GM12878 (cell line): ENCODE measurements at regions not wholly inside any gene's neighbourhood (a gene's known extent, or its start where the extent isn't known, plus 50 kb on each side); places are given as distances from the start of the nearest gene placed in this dataset.

Experiments used
- ATAC-seq: fragments of 200-7000 bp; cut with Tn5 transposase; 3 replicates; pipeline ENCODE4 v1.9.1; 2020; ENCODE audit warnings: mild to moderate bottlenecking, moderate library complexity
- BruUV-seq: library from RNA; stranded (reverse); fragments of 400-500 nt; replicated peaks from 2 replicates; lab custom pipeline; 2021; lab: Mats Ljungman, UMichigan
- CTCF ChIA-PET: fragments of 300-600 bp; sonication (Branson Sonifier 250); formaldehyde crosslinking; extraction: SDS; loops from one replicate; lab custom pipeline; 2021; ENCODE audit warnings: inconsistent platforms; lab: Yijun Ruan, JAX
- POLR2A ChIA-PET: fragments of 350-600 bp; formaldehyde crosslinking; extraction: SDS; loops from one replicate; lab custom pipeline; 2021; ENCODE audit warnings: inconsistent platforms; lab: Charles Lee
- RAD21 ChIA-PET: fragments of 300-600 bp; sonication (Branson Sonifier 250); formaldehyde crosslinking; loops from one replicate; lab custom pipeline; 2023; ENCODE audit warnings: antibody characterized with exemption; ENCODE audit not compliant: unreplicated experiment; lab: Charles Lee
- SMC1A ChIA-PET: fragments of 300-600 bp; sonication (Branson Sonifier 250); formaldehyde crosslinking; loops from one replicate; lab custom pipeline; 2023; ENCODE audit not compliant: unreplicated experiment, uncharacterized antibody; lab: Charles Lee
- DNase-seq: peaks from one replicate; pipeline ENCODE4 v3.0.0-alpha.2; 2011; ENCODE audit warnings: low read depth, low spot score
- FAIRE-seq: peaks from 3 replicates; lab custom pipeline; 2011; peaks lifted over from hg19 to GRCh38; lab: Jason Lieb, UNC
- H2AFZ ChIP-seq: 2 replicates; pipeline ENCODE4 v1.6.0; 2011; ENCODE audit warnings: low read depth, low read length, control low read depth; ENCODE audit not compliant: control insufficient read depth
- H3K27ac ChIP-seq: 2 replicates; pipeline ENCODE4 v1.5.1; 2011; ENCODE audit warnings: control low read depth; ENCODE audit not compliant: control insufficient read depth, insufficient read depth
- H3K27me3 ChIP-seq, 2 experiments: replicated peaks in 1 of 2; 2 replicates each; pipeline versions ENCODE4 v1.6.0 to v1.6.1; 2011; ENCODE audit warnings: low read length in 1 of 2; ENCODE audit not compliant: control insufficient read depth in 2 of 2, insufficient read depth in 2 of 2
- H3K36me3 ChIP-seq, 2 experiments: 2 replicates each; pipeline ENCODE4 v1.5.1; 2011; ENCODE audit warnings: low read length in 1 of 2; ENCODE audit not compliant: control insufficient read depth in 2 of 2, insufficient read depth in 2 of 2
- H3K4me1 ChIP-seq: 2 replicates; pipeline ENCODE4 v1.6.1; 2011; ENCODE audit warnings: mild to moderate bottlenecking, low read length, moderate library complexity, mixed read lengths; ENCODE audit not compliant: control insufficient read depth, insufficient read depth
- H3K4me2 ChIP-seq: 2 replicates; pipeline ENCODE4 v1.6.0; 2011; ENCODE audit warnings: control low read depth; ENCODE audit not compliant: control insufficient read depth, insufficient read depth
- H3K4me3 ChIP-seq: fragments of 200-600 bp; sonication (generic); 2 replicates; pipeline ENCODE4 v1.5.1; 2016
- H3K79me2 ChIP-seq: 2 replicates; pipeline ENCODE4 v1.6.0; 2011; ENCODE audit warnings: low read length; ENCODE audit not compliant: control insufficient read depth, insufficient read depth
- H3K9ac ChIP-seq: 2 replicates; pipeline ENCODE4 v1.8.0; 2011; ENCODE audit warnings: low read length, control low read depth, mixed read lengths; ENCODE audit not compliant: control insufficient read depth, insufficient read depth
- H3K9me3 ChIP-seq: replicated peaks from 3 replicates; pipeline ENCODE4 v1.5.1; 2011; ENCODE audit warnings: mild to moderate bottlenecking, low read length; ENCODE audit not compliant: control insufficient read depth, insufficient read depth
- H4K20me1 ChIP-seq: 2 replicates; pipeline ENCODE4 v1.6.0; 2011; ENCODE audit not compliant: control insufficient read depth, insufficient read depth
- ASH2L ChIP-seq: fragments of 300-600, 200-600 bp; sonication (generic); IDR thresholded peaks from 2 replicates; pipeline ENCODE4 v1.6.1; 2017; ENCODE audit warnings: low read depth, mild to moderate bottlenecking, borderline replicate concordance
- BMI1 ChIP-seq: fragments of 450-650 bp; IDR thresholded peaks from 2 replicates; pipeline ENCODE4 v1.6.1; 2016; ENCODE audit warnings: mild to moderate bottlenecking, moderate library complexity, borderline replicate concordance
- CREM ChIP-seq: IDR thresholded peaks from 2 replicates; pipeline ENCODE4 v1.6.1; 2014; ENCODE audit warnings: antibody characterized with exemption, low read depth
- NFYA ChIP-seq: IDR thresholded peaks from 2 replicates; pipeline ENCODE4 v1.6.1; 2011; ENCODE audit warnings: low read depth, mild to moderate bottlenecking, low read length, improper control_type of control experiment, borderline replicate concordance
- NFYB ChIP-seq: IDR thresholded peaks from 2 replicates; pipeline ENCODE4 v1.6.1; 2011; ENCODE audit warnings: low read depth, mild to moderate bottlenecking, low read length, improper control_type of control experiment, moderate library complexity; ENCODE audit not compliant: insufficient read depth
- NKRF ChIP-seq: fragments of 450-650 bp; conservative IDR thresholded peaks from 2 replicates; pipeline ENCODE4 v1.6.1; 2017; ENCODE audit warnings: mild to moderate bottlenecking, moderate library complexity
- PRDM15 ChIP-seq: fragments of 450-650 bp; formaldehyde crosslinking; IDR thresholded peaks from 2 replicates; pipeline ENCODE4 v1.4.0; 2020; ENCODE audit warnings: mild to moderate bottlenecking, moderate library complexity
- RCOR1 ChIP-seq: conservative IDR thresholded peaks from 2 replicates; pipeline ENCODE4 v1.6.1; 2012; ENCODE audit warnings: low read depth, low read length, improper control_type of control experiment
- TARDBP ChIP-seq: IDR thresholded peaks from 2 replicates; pipeline ENCODE4 v1.6.1; 2016; ENCODE audit warnings: borderline replicate concordance
- USF2 ChIP-seq: IDR thresholded peaks from 2 replicates; pipeline ENCODE4 v1.6.1; 2011; ENCODE audit warnings: low read depth, low read length, improper control_type of control experiment, borderline replicate concordance
- YBX1 ChIP-seq: fragments of 450-650 bp; IDR thresholded peaks from 2 replicates; pipeline ENCODE4 v1.6.1; 2016; ENCODE audit warnings: antibody characterized with exemption
- ZBTB4 ChIP-seq: fragments of 450-650 bp; formaldehyde crosslinking; IDR thresholded peaks from 2 replicates; pipeline ENCODE4 v1.4.0; 2022; ENCODE audit warnings: mild to moderate bottlenecking, moderate library complexity
- WGBS: methylation state at CpG from one replicate; pipeline ENCODE4 v1.1.6; 2016; ENCODE audit warnings: low lambda C conversion rate; ENCODE audit not compliant: insufficient replicate concordance, insufficient coverage; ENCODE audit errors: missing lambda C conversion rate; 5-methylcytosine and 5-hydroxymethylcytosine counted together
- in situ Hi-C: fragments of 300-500 bp; cut with MboI; formaldehyde crosslinking; loops from 9 replicates; pipeline ENCODE4 v1.14.3; 2018; ENCODE audit warnings: mixed read lengths
- intact Hi-C: fragments of 100-400 bp; cut with micrococcal nuclease; formaldehyde crosslinking; loops from one replicate; pipeline ENCODE4 v1.14.2; 2022; ENCODE audit not compliant: unreplicated experiment

- BruUV-seq = no TSS peak
- no peak overlapping the region for H2AFZ ChIP-seq
- H3K4me3 ChIP-seq = no peak overlapping the region
- no peaks in the 10 kb centered on the region for H3K36me3 ChIP-seq
- no peak for DNase-seq
- H3K27me3 ChIP-seq = no peaks in the 10 kb centered on the region; a peak in 1 of 4 replicates
- no peaks in the 10 kb centered on the region for H4K20me1 ChIP-seq
- CTCF ChIA-PET = no interaction called here
- H3K79me2 ChIP-seq = no peaks in the 10 kb centered on the region
- in situ Hi-C loops (no loop called here), intact Hi-C loops (no loop called here)
- H3K9me3 ChIP-seq = no peaks in the 10 kb centered on the region
- H3K9ac ChIP-seq = no peak overlapping the region
- ATAC-seq = no peak
- no peak overlapping the region for H3K27ac ChIP-seq
- SMC1A ChIA-PET = interaction anchor here (1.1 kb wide), 1 partner anchor 27 kb away, joined by 3 read pairs; no protein-coding TSS in a partner anchor
- no peaks in the 10 kb centered on the region for H3K4me1 ChIP-seq
- POLR2A ChIA-PET = no interaction called here
- no peak for FAIRE-seq
- RAD21 ChIA-PET = no interaction called here
- WGBS = 75% methylated on average over 5 of the region's 5 CpGs
- no peak overlapping the region for H3K4me2 ChIP-seq
- no peak for TF ChIP-seq ASH2L
- no peak for TF ChIP-seq NFYA
- TF ChIP-seq USF2 = no peak
- no peak for TF ChIP-seq RCOR1
- TF ChIP-seq YBX1 = no peak
- no peak for TF ChIP-seq CREM
- no peak for TF ChIP-seq PRDM15
- TF ChIP-seq NFYB = no peak
- no peak for TF ChIP-seq TARDBP
- TF ChIP-seq NKRF = no peak
- no peak for TF ChIP-seq BMI1
- no peak for TF ChIP-seq ZBTB4 (CRISPR knock-in tag)
Observed at GRCh38 chr12:67879937-67880336, 109.3 kb upstream of the IFNG-AS1 start.
